ENCODE measurements at regions not wholly inside any gene's neighbourhood (a gene's known extent, or its start where the extent isn't known, plus 50 kb on each side); places are given as distances from the start of the nearest gene placed in this dataset.

- DNase-seq (ENCODE audit: insufficient read length, low spot score) = no peak
- TF ChIP-seq CTCF (IDR thresholded peaks at IDR 0.05; ENCODE audit: insufficient read depth, missing control alignments) = no peak
- no peak for FAIRE-seq
These were observed 184.2 kb downstream of the ETS2 start for GRCh38 chr21:38989745-38990423.

GRCh38 chr21:38989379-38989744 lies 183.6 kb downstream of the ETS2 start:
- FAIRE-seq (no peak), DNase-seq (ENCODE audit: insufficient read length, low spot score) (no peak)
- TF ChIP-seq CTCF (IDR thresholded peaks at IDR 0.05; ENCODE audit: insufficient read depth, missing control alignments) = no peak

GRCh38 chr21:38988509-38989378 lies 183.0 kb downstream of the ETS2 start:
- FAIRE-seq (no peak), DNase-seq (ENCODE audit: insufficient read length, low spot score) (no peak)
- no peak for TF ChIP-seq CTCF (IDR thresholded peaks at IDR 0.05; ENCODE audit: insufficient read depth, missing control alignments)

GRCh38 chr21:38987633-38988508 lies 182.1 kb downstream of the ETS2 start:
- DNase-seq (ENCODE audit: insufficient read length, low spot score) = no peak
- TF ChIP-seq CTCF (IDR thresholded peaks at IDR 0.05; ENCODE audit: insufficient read depth, missing control alignments) = no peak

GRCh38 chr21:38986806-38987632 lies 181.3 kb downstream of the ETS2 start:
- no peak for TF ChIP-seq CTCF (IDR thresholded peaks at IDR 0.05; ENCODE audit: insufficient read depth, missing control alignments)
- FAIRE-seq (no peak), DNase-seq (ENCODE audit: insufficient read length, low spot score) (no peak)

More at GRCh38 chr21:38987633-38988508, 182.1 kb downstream of the ETS2 start:
- FAIRE-seq = no peak

- FAIRE-seq (no peak), DNase-seq (ENCODE audit: insufficient read length, low spot score) (no peak)
- no peak for TF ChIP-seq CTCF (IDR thresholded peaks at IDR 0.05; ENCODE audit: insufficient read depth, missing control alignments)
These were observed 180.7 kb downstream of the ETS2 start for GRCh38 chr21:38986406-38986805.
